ENCODE measurements at regions not wholly inside any gene's neighbourhood (a gene's known extent, or its start where the extent isn't known, plus 50 kb on each side); places are given as distances from the start of the nearest gene placed in this dataset.

DNA sequence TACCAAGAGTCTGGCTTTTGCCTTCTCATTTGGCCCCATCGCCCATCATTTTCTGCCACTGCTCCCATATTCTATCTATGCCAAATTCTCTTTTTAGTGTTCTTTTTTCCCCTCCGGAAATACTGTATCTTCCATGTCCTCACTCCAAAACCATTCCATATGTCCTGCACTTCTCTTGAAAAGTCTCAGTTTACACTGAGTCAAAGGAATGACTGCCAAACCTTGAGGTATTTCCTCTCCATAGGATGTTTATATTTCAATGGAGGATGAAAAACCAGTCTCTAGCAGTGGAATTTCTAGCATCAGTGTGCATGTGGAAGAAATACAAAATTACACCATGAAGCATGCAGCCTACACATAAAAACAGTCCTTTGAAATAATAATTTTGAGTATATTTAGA is 121.4 kb upstream of the PHYHIPL start:
- no peak for DNase-seq

DNA sequence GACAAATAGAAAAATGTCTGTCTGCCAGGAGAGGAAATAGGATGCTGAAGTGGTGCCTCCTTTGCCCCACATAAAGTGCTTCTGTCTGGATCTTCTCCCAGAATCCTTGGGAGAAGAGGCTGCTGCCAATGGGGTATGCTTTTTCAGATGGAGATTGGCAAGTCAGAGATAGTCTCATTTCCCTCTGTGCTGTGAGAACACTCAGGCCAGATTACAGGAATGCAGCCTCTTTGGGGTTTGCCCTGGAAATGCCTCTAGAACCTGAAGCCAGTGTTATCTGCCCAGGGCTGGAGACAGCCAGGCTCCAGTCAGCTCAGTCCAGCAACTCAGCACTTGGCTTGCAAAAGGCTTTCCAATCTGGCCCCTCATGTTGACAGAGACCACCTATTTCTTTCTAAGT is 119.1 kb upstream of the PHYHIPL start:
- DNase-seq = no peak

DNA sequence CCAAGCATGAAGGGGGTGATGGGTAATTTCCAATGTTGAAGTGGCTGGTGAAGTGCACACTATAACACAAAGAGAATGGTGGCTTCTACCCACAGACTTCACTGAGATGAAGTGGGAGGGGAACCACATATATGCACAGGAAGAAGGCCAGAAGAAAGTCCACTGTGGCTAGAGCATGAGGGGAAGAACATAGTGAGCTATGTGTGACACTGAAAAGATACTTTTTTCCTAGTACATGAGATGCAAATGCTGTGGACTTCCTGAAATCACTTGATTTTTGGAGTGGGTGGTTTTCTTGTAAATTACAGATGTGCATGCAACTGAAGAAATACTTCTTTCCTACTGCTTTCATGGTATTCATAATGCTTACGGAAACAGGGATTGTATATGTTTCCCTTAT is 115.6 kb upstream of the PHYHIPL start:
- DNase-seq = no peak

DNA sequence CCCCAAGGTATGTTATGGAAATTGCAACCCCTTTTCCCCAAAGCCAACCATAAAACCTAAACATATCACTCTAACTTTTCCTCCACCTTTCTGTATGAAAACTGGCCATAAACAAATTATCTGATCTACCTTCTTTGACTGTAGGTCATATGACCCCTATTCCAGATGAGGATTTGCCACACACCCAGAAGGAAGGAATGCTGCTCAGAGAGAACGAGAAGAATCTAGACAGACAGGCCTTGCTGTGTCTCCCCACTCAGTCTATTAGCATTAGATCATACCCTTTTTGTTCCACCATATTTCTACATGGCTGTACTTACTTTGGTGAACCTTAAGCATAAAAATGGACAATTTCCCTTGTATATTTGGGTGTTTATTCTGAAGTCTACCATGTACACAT is 113.0 kb upstream of the PHYHIPL start:
- DNase-seq = no peak

- no peak for DNase-seq
These were observed 112.3 kb upstream of the PHYHIPL start for GRCh38 chr10:59064080-59064692.

GRCh38 chr10:59064759-59065539 is 111.5 kb upstream of the PHYHIPL start:
- no peak for DNase-seq

DNA sequence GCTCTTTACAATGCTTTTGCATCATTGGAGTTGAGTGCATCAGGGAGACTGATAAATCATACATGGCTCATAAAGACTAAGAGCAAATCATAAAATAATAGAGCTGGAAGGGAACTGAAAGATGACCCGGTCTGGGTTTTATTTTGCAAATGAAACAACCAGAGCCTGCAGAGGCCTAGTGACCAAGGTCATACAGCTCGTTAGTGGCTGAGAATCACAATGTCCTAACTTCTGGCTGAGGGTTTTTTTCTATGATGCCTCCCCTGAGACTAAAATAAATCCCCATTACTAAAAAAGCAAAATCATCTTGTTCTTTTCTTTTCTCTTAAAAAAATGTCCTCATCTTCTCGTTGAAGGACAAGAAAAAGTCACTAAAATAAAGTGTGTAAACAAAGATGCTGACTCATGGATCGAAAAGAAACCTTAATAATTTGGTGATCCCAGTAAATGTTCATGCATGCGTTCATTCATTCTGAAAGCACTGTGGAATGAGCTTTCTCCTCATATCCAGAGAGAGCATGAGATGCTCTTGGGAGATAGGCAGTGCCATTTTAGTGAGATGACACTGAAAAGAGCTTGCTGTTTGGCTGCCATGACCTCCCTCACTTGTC is 107.8 kb upstream of the PHYHIPL start:
- DNase-seq = no peak

- no peak for DNase-seq
These were observed 104.4 kb upstream of the PHYHIPL start for GRCh38 chr10:59072038-59072437.

DNA sequence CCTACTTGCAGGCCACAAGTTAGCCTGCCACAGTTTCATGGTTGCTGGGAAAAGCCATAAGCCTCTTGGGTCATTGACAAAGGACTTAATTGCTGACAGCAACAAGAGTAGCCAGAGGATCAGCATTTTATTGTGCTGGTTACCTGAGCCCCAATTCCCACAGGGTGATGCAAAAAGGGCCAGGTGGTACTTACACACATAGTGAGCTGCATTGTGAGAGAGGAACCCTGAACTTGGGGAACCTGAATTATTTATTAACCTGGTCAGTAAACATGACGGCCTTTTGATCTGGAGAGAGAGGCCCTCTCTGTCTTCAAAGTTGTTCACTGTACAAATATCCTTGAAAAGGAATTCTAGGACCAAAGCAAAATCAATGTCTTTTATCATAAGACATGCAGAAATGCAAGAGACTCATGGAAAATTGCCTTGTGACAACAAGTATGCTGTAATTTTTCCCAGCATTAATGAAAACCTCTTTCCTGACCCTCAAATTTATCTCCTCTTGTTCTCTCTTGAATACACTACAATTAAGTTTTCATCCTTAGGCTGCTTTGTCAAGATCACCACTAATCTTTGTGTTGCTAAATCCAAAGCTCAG is 102.9 kb upstream of the PHYHIPL start:
- no peak for DNase-seq

DNA sequence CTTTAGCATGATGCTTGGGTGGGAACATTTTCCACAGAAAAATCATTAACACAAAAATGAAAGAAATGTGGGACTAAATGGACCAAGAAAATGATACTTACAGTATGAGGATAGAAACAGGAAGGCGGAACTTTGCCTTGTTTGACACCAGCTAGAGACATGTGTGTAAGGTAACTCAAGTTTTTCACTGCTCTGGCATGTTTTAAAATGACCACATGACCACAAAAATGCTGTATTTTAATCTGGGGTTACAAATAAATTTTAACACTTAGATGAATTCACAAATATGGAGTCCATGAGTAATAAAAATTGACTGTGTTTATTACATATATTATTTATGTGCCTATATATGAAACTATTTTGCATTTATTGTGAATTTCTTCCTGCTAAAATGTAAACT is 100.9 kb upstream of the PHYHIPL start:
- no peak for DNase-seq

GRCh38 chr10:59077855-59078254 is 98.6 kb upstream of the PHYHIPL start:
- DNase-seq = no peak

- DNase-seq = no peak
These were observed 97.5 kb upstream of the PHYHIPL start for GRCh38 chr10:59078978-59079377.

GRCh38 chr10:59079386-59080226 is 96.8 kb upstream of the PHYHIPL start:
- no peak for DNase-seq

DNA sequence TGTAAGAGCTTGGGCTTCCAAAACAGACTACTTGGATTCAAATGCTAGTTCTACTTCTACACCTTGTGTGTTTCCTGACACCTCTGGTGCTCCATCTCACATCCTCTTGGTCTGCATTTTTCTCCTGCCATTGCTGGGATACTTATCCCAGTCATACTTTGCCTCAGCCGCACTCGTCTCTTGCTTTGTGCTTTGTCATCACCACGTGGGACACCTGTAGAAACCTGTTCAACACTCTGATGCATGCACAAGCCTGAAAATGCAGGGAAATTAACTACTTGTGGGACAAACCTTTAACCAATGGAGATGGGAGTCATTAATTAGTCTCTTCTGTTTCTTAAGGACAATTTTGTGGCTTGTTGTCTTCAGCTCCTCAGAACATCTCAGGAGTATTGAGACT is 94.2 kb upstream of the PHYHIPL start:
- DNase-seq = no peak

DNA sequence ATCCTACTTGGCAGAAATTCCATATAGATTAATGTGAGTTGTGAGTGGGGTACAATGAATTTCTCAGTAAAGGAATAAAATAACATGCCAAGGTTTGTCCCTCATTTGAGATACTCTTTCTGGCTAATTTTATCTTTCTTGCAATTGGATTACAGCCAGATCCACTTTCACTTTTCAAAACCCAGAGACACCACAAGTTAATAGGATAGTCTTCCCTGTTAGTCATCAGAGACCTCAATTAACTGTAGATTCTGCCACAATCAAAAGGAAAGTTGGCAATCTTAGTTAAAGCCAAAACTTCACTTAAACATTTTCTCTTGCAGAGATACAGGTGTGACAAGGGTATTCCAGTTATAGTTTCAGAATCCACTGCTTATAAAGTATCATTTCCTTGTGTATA is 91.4 kb upstream of the PHYHIPL start:
- DNase-seq = no peak

- no peak for DNase-seq
These were observed 90.5 kb upstream of the PHYHIPL start for GRCh38 chr10:59085711-59086502.

GRCh38 chr10:59087486-59087885 is 89.0 kb upstream of the PHYHIPL start:
- DNase-seq = no peak

- peak; percentile 1 for DNase-seq
These were observed 87.4 kb upstream of the PHYHIPL start for GRCh38 chr10:59088912-59089573.

- DNase-seq = no peak
These were observed 85.4 kb upstream of the PHYHIPL start for GRCh38 chr10:59090817-59091622.

DNA sequence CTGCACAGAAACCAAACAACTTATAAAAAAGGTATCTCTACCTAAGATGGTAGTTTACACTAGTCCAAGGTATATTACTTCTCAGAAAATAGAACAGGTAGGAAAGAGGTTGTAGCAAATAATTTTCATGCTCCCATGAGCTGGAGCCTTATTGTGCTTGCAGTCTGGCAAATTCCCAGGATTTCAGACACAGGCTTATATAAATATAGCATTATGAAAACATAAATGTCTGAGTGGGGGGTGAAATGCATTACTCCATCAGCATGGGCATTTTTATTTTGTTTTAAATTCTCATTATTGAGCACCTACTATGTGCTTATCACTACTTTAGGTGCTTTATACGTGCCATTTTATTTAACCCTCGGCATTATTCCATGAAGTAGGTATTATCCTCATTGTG is 83.0 kb upstream of the PHYHIPL start:
- no peak for DNase-seq

DNA sequence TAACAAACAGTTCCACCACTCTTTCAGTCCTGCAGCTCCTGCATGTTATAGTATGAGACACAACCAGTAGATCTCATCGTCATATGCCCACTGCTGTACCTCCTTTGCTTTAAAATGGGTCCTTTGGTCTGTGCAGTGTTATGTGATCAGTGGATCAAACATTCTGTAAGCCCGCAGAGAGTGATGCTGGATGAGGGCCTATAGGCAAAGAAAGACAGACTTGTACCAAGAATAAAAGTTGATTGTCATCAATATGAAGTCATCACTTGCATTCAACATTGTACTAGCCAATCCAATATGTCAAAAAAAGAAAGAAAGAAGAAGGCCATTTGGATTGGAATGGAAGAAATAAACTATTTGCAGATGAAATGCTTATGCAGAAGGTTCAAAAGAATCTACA is 79.8 kb upstream of the PHYHIPL start:
- DNase-seq = no peak

All from stimulated activated CD4-positive, alpha-beta T cell treated with anti-CD3 and anti-CD28 coated beads, Interleukin-15, amount 100 ng/mL, for 24 hours (primary cell).